ENCODE measurements at regions not wholly inside any gene's neighbourhood (a gene's known extent, or its start where the extent isn't known, plus 50 kb on each side); places are given as distances from the start of the nearest gene placed in this dataset.

- Mint-ChIP-seq H3K9me3 (peaks cover 0 to 14% of the 10 kb centered on the region in 2 donors), H3K27ac (no peak overlapping the region), H3K4me3 (no peak overlapping the region), H3K27me3 (no peaks in the 10 kb centered on the region), H3K4me1 (peaks cover 10% of the 10 kb centered on the region)
- ATAC-seq: no peak
- no peak for DNase-seq
Measured at GRCh38 chr7:112882991-112883390, 92.8 kb upstream of the TMEM168 start.

GRCh38 chr7:112882511-112882910 is 92.3 kb upstream of the TMEM168 start:
- H3K4me3 Mint-ChIP-seq: no peak overlapping the region
- peaks cover 10% of the 10 kb centered on the region for H3K4me1 Mint-ChIP-seq
- H3K27ac Mint-ChIP-seq: no peak overlapping the region
- DNase-seq: no peak
- ATAC-seq: no peak
- H3K27me3 Mint-ChIP-seq: no peaks in the 10 kb centered on the region
- peaks cover 0 to 14% of the 10 kb centered on the region in 2 donors for H3K9me3 Mint-ChIP-seq

GRCh38 chr7:112882022-112882421 is 91.8 kb upstream of the TMEM168 start:
- Mint-ChIP-seq H3K27me3 (no peaks in the 10 kb centered on the region), H3K27ac (no peak overlapping the region), H3K4me1 (peaks cover 10% of the 10 kb centered on the region), H3K9me3 (peaks cover 0 to 14% of the 10 kb centered on the region in 2 donors), H3K4me3 (no peak overlapping the region)
- no peak for ATAC-seq
- DNase-seq: no peak

- Mint-ChIP-seq H3K27ac (no peak overlapping the region), H3K27me3 (no peaks in the 10 kb centered on the region), H3K9me3 (peaks cover 0 to 14% of the 10 kb centered on the region in 2 donors), H3K4me3 (no peak overlapping the region), H3K4me1 (peaks cover 10% of the 10 kb centered on the region)
- ATAC-seq (no peak), DNase-seq (no peak)
Measured at GRCh38 chr7:112880818-112881418, 90.7 kb upstream of the TMEM168 start.

- DNase-seq: no peak
- Mint-ChIP-seq H3K9me3 (no peaks in the 10 kb centered on the region), H3K27me3 (no peaks in the 10 kb centered on the region), H3K27ac (no peak overlapping the region), H3K4me3 (no peak overlapping the region), H3K4me1 (peaks cover 19% of the 10 kb centered on the region)
- ATAC-seq: no peak
Measured at GRCh38 chr7:112877691-112878460, 87.7 kb upstream of the TMEM168 start.

GRCh38 chr7:112876877-112877276 is 86.7 kb upstream of the TMEM168 start:
- no peak overlapping the region for H3K4me3 Mint-ChIP-seq
- no peak overlapping the region for H3K27ac Mint-ChIP-seq
- ATAC-seq (no peak), DNase-seq (no peak)
- H3K27me3 Mint-ChIP-seq: no peaks in the 10 kb centered on the region
- H3K4me1 Mint-ChIP-seq: peaks cover 27% of the 10 kb centered on the region
- H3K9me3 Mint-ChIP-seq: no peaks in the 10 kb centered on the region

- Mint-ChIP-seq H3K27ac (peak overlapping the region in 1 of 2 donors; percentile 50), H3K4me3 (no peak overlapping the region), H3K27me3 (no peaks in the 10 kb centered on the region), H3K4me1 (peaks cover 27% of the 10 kb centered on the region), H3K9me3 (no peaks in the 10 kb centered on the region)
- ATAC-seq: no peak
- no peak for DNase-seq
Measured at GRCh38 chr7:112874909-112875308, 84.7 kb upstream of the TMEM168 start.

- H3K4me3 Mint-ChIP-seq: no peak overlapping the region
- ATAC-seq: no peak
Measured at GRCh38 chr7:112873831-112874553, 83.8 kb upstream of the TMEM168 start.

GRCh38 chr7:112869111-112869774 is 79.0 kb upstream of the TMEM168 start:
- H3K9me3 Mint-ChIP-seq: no peaks in the 10 kb centered on the region
- no peak overlapping the region for H3K4me3 Mint-ChIP-seq
- no peaks in the 10 kb centered on the region for H3K27me3 Mint-ChIP-seq
- H3K4me1 Mint-ChIP-seq: peaks cover 29% of the 10 kb centered on the region
- no peak overlapping the region for H3K27ac Mint-ChIP-seq
- peak; percentile 56 for ATAC-seq
- DNase-seq: peak; percentile 30 to 46

More at GRCh38 chr7:112873831-112874553, 83.8 kb upstream of the TMEM168 start:
- Mint-ChIP-seq H3K9me3 (no peaks in the 10 kb centered on the region), H3K27ac (no peak overlapping the region), H3K4me1 (peaks cover 32% of the 10 kb centered on the region), H3K27me3 (no peaks in the 10 kb centered on the region)
- no peak for DNase-seq

- no peak for ATAC-seq
- H3K27me3 Mint-ChIP-seq: no peaks in the 10 kb centered on the region
- no peak for DNase-seq
- H3K4me1 Mint-ChIP-seq: peaks cover 23% of the 10 kb centered on the region
- H3K4me3 Mint-ChIP-seq: no peak overlapping the region
- peak overlapping the region in 1 of 2 donors; percentile 63 for H3K27ac Mint-ChIP-seq
- no peaks in the 10 kb centered on the region for H3K9me3 Mint-ChIP-seq
Measured at GRCh38 chr7:112868609-112869008, 78.4 kb upstream of the TMEM168 start.

- H3K9me3 Mint-ChIP-seq: no peaks in the 10 kb centered on the region
- no peak overlapping the region for H3K4me3 Mint-ChIP-seq
- ATAC-seq: no peak
- H3K4me1 Mint-ChIP-seq: peaks cover 12% of the 10 kb centered on the region
- no peak overlapping the region for H3K27ac Mint-ChIP-seq
- no peak for DNase-seq
- no peaks in the 10 kb centered on the region for H3K27me3 Mint-ChIP-seq
Measured at GRCh38 chr7:112866424-112866823, 76.2 kb upstream of the TMEM168 start.

- H3K27ac Mint-ChIP-seq: no peak overlapping the region
- no peak for DNase-seq
- no peak for ATAC-seq
- H3K27me3 Mint-ChIP-seq: no peaks in the 10 kb centered on the region
- peaks cover 10% of the 10 kb centered on the region for H3K4me1 Mint-ChIP-seq
- H3K9me3 Mint-ChIP-seq: no peaks in the 10 kb centered on the region
- H3K4me3 Mint-ChIP-seq: no peak overlapping the region
Measured at GRCh38 chr7:112864380-112864779, 74.2 kb upstream of the TMEM168 start.

GRCh38 chr7:112858838-112859237 is 68.6 kb upstream of the TMEM168 start:
- ATAC-seq: no peak
- Mint-ChIP-seq H3K4me3 (no peak overlapping the region), H3K27ac (no peak overlapping the region), H3K4me1 (no peaks in the 10 kb centered on the region), H3K9me3 (no peaks in the 10 kb centered on the region), H3K27me3 (no peaks in the 10 kb centered on the region)
- no peak for DNase-seq

GRCh38 chr7:112855227-112855626 is 65.0 kb upstream of the TMEM168 start:
- DNase-seq: no peak
- Mint-ChIP-seq H3K4me1 (no peaks in the 10 kb centered on the region), H3K27me3 (no peaks in the 10 kb centered on the region), H3K9me3 (no peaks in the 10 kb centered on the region), H3K27ac (no peak overlapping the region), H3K4me3 (no peak overlapping the region)
- ATAC-seq: no peak

GRCh38 chr7:112854169-112854568 is 64.0 kb upstream of the TMEM168 start:
- H3K9me3 Mint-ChIP-seq: no peaks in the 10 kb centered on the region
- H3K4me1 Mint-ChIP-seq: no peaks in the 10 kb centered on the region
- no peaks in the 10 kb centered on the region for H3K27me3 Mint-ChIP-seq
- no peak for ATAC-seq
- H3K4me3 Mint-ChIP-seq: no peak overlapping the region
- no peak for DNase-seq
- H3K27ac Mint-ChIP-seq: no peak overlapping the region

All from stimulated activated naive CD8-positive, alpha-beta T cell treated with anti-CD3 and anti-CD28 coated beads, Interleukin-15, amount 100 ng/mL, for 72 hours (primary cell).